HG02884 (cell line): ENCODE measurements at regions not wholly inside any gene's neighbourhood (a gene's known extent, or its start where the extent isn't known, plus 50 kb on each side); places are given as distances from the start of the nearest gene placed in this dataset.
A peak's percentile ranks its signal among the peaks of the same experiment; 100 is the strongest.
"Not testable (repeated sequence)": the region's sequence is repeated elsewhere in the genome, so short reads cannot be mapped to it uniquely, and the experiment has no call there.

Experiments used
- ATAC-seq: cut with Tn5 transposase; IDR thresholded peaks from one replicate; pipeline ENCODE4 v1.9.1; 2021; ENCODE audit warnings: mild to moderate bottlenecking, moderate library complexity; ENCODE audit not compliant: unreplicated experiment

GRCh38 chr12:68477906-68478305 lies 132.8 kb upstream of the RAP1B start:
- ATAC-seq, result no peak

GRCh38 chr12:68478516-68479260 lies 132.0 kb upstream of the RAP1B start:
- no peak for ATAC-seq

- ATAC-seq, result no peak
Observed at GRCh38 chr12:68479261-68479895, 131.3 kb upstream of the RAP1B start.

GRCh38 chr12:68479896-68480291 lies 130.8 kb upstream of the RAP1B start:
- ATAC-seq, result no peak

- no peak for ATAC-seq
Observed at GRCh38 chr12:68480526-68480925, 130.2 kb upstream of the RAP1B start.

GRCh38 chr12:68481181-68481941 lies 129.3 kb upstream of the RAP1B start:
- peak; percentile 51 for ATAC-seq

GRCh38 chr12:68482014-68482413 lies 128.7 kb upstream of the RAP1B start:
- no peak for ATAC-seq

GRCh38 chr12:68482660-68483059 lies 128.0 kb upstream of the RAP1B start:
- ATAC-seq, result peak; percentile 57

GRCh38 chr12:68483592-68484383 lies 126.9 kb upstream of the RAP1B start:
- no peak for ATAC-seq

- ATAC-seq, result not testable (repeated sequence)
Observed at GRCh38 chr12:68484578-68484977, 126.1 kb upstream of the RAP1B start.

GRCh38 chr12:68486449-68486848 lies 124.2 kb upstream of the RAP1B start:
- ATAC-seq, result not testable (repeated sequence)

- ATAC-seq, result no peak
Observed at GRCh38 chr12:68487721-68488309, 122.9 kb upstream of the RAP1B start.

- ATAC-seq, result no peak
Observed at GRCh38 chr12:68489273-68489672, 121.4 kb upstream of the RAP1B start.

GRCh38 chr12:68490476-68490875 lies 120.2 kb upstream of the RAP1B start:
- ATAC-seq, result no peak

GRCh38 chr12:68491204-68491960 lies 119.3 kb upstream of the RAP1B start:
- ATAC-seq, result no peak

GRCh38 chr12:68495336-68496070 lies 115.2 kb upstream of the RAP1B start:
- ATAC-seq, result no peak

- peak; percentile 52 for ATAC-seq
Observed at GRCh38 chr12:68497107-68497506, 113.6 kb upstream of the RAP1B start.

- ATAC-seq, result no peak
Observed at GRCh38 chr12:68497702-68498101, 113.0 kb upstream of the RAP1B start.

- no peak for ATAC-seq
Observed at GRCh38 chr12:68498736-68499135, 112.0 kb upstream of the RAP1B start.
